Astrocyte (in vitro differentiated cells and primary cell): ENCODE measurements at regions not wholly inside any gene's neighbourhood (a gene's known extent, or its start where the extent isn't known, plus 50 kb on each side); places are given as distances from the start of the nearest gene placed in this dataset.

Source experiments
- EZH2 ChIP-seq: IDR thresholded peaks from 2 replicates; pipeline ENCODE4 v1.6.1; 2012; ENCODE audit warnings: mild to moderate bottlenecking, low read length, inconsistent platforms; ENCODE audit not compliant: insufficient read depth
- TF ChIP-seq, protein P1 (sequence below): IDR thresholded peaks from 2 replicates; pipeline ENCODE4 v1.5.1; 2011; ENCODE audit warnings: low read depth, mild to moderate bottlenecking, inconsistent platforms, low read length, moderate library complexity; ENCODE audit not compliant: insufficient read depth

GRCh38 chr7:101724957-101725356, 92.5 kb upstream of the CUX1 start:
- TF ChIP-seq, protein P1, sequence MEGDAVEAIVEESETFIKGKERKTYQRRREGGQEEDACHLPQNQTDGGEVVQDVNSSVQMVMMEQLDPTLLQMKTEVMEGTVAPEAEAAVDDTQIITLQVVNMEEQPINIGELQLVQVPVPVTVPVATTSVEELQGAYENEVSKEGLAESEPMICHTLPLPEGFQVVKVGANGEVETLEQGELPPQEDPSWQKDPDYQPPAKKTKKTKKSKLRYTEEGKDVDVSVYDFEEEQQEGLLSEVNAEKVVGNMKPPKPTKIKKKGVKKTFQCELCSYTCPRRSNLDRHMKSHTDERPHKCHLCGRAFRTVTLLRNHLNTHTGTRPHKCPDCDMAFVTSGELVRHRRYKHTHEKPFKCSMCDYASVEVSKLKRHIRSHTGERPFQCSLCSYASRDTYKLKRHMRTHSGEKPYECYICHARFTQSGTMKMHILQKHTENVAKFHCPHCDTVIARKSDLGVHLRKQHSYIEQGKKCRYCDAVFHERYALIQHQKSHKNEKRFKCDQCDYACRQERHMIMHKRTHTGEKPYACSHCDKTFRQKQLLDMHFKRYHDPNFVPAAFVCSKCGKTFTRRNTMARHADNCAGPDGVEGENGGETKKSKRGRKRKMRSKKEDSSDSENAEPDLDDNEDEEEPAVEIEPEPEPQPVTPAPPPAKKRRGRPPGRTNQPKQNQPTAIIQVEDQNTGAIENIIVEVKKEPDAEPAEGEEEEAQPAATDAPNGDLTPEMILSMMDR = no peak
- no peak for TF ChIP-seq EZH2
